OCI-M1 (cell line): ENCODE measurements at regions not wholly inside any gene's neighbourhood (a gene's known extent, or its start where the extent isn't known, plus 50 kb on each side); places are given as distances from the start of the nearest gene placed in this dataset.

Source experiments
- DNase-seq: peaks from one replicate; lab custom pipeline; 2025; lab: John Stamatoyannopoulos, UW

DNA sequence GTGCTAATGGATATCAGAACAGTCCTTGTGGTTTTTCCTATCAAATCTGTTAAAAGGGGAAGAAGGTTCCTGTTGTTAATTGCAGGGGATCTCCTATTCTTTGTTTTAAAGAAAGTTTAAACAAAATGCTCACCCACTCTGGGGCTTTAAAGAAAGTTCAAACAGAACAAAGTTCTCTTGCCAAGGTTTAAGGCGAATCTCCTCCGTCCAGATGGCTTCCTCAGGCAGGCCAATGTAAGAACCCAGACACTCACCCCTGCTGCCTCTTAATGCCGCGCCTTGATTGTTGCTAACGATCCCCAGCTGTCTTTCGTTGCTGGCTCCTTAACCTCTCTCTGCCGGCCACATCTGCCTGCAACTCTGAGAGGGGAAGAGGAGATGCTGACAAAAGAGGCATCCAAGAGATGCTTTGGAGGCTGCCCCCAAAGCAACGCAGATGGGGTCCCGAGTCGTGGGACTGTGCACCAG is 235.0 kb upstream of the PRDM1 start:
- peak; percentile 28 for DNase-seq

DNA sequence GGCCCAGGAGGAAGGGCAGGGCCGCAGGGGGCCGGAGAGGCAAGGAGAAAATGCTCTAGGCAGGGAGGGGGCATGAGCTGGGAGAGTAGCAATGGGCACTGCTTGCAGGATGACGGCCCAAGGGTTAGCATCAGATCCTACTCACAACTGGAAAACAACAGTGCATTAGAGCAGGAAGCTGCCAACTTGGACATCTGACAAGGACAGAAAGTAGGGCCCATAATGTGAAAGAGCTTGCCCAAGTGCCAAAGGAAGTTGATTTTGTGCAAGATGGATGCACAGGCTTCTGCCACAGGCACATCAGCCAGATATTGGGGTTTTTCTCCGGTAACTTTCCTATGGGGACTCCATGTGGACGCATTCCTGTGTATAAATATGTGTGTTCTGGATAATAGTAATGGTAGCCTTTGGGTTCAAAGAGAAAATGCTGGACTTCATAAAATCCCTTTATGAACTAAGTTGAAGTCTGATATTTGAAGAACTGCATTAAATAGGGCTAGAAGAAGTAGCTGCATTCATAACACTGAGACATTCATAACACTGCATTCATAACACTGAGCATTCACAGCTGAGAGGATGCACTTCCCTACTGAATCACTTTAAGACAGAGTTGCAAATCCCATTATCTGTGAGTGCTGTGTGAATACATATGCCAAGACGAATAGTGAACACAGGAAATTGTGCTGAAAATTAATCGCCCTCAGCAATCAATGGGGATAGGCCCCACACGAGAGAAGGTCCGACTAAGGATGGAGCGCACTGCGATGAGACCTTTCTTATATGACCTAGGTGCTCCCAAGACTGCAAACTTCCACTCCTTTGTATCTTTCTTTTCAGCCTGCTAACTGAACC is 235.6 kb upstream of the PRDM1 start:
- no peak for DNase-seq

DNA sequence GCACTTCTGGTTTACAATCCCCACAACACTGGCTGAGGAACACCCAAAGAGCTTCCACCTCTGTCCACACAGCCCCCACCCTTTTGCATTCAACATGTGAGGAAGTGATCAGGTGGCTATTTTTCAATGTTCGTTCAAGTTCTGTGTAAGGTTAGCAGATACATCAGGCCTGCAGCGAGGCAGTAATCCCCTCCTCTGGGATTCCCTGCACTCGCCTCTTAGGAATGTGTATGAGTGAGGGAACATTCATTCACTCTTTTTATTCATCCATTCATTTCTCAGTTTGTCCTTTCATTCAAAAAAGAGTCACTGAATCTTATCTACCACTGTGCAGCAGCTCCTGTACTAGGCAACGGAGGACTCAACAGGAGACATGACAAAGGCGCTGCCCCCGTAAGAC is 236.4 kb upstream of the PRDM1 start:
- no peak for DNase-seq

DNA sequence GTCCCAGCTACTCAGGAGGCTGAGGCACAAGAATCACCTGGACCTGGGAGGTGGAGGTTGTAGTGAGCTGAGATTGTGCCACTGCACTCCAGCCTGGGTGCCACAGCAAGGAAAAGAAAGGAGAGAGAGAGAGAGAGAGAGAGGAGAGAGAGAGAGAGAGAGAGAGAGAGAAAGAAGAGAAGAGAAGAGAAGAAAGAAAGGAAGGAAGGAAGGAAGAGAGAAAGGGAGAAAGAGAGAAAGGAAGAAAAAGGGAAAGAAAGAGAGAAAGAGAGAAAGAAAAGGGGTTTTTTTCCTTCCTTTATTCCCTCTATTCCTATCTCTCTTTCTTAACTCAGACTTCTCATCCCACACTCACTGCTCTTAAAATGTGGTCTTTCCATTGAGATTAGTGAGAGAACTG is 238.7 kb upstream of the PRDM1 start:
- DNase-seq, result no peak

DNA sequence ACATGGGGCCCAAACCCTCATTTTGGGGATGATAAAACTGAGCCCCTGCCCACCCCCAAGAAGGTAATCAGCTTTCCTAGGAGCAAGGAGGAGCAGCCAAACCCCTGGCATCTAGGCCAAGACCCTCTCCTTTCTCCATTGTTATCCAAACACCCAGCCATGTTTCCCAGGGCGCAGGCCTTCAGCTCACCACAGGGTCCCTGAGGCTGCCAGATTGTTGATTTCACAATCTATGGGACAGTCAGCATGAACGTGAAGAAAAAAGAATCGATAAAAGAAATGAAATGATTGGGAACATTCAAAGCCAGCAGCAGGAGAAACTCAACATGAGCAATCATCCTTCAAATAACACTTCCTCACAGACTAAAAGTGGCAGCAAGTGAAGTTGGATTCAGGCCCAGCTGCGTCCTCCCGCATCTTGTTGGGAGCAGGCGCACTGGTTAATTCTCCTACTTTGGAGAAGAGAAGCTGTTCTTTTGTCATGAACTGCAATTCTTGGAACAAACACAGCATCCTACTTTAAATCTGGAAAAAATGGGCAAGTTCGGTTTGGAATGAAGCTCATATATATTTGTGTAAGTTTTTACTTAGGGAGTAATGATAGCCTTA is 241.8 kb upstream of the PRDM1 start:
- DNase-seq, result no peak

DNA sequence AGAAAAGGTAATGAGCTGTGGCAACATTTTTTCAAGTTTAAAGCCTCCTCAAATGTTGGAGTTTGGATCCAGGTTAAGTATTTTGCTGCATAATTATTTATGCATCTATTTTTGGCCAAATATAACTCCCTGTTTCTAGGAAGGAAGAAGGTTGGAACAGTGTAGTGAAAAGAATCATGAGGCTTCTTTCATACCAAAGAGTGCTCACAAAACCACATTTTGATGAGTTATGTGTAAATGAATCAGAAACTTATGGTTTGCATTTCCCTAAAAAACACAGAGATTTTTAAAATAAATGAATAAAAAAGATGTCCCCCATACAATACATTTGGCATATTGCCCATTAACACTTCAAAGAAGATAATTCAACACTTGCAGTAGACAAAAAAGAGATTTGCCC is 246.9 kb upstream of the PRDM1 start:
- DNase-seq, result no peak

DNA sequence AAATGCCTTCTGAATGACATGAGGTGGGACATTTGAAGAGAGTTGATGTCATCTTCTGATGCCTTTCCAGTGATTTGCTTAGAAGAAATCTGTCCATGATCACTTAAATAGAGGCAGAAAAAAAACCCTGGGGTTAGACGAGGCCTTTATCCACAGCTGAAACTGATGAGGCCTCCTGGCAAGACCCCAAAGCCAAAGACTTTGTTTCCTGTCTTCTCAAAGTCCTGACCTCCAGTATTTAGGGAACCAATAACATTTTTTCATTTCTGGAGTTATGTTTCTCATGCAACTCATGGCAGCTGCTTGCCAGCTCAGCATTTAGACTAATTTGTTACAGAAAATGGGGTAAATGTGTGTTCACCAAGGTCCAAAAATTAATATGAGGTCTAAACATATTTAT is 248.0 kb upstream of the PRDM1 start:
- no peak for DNase-seq

DNA sequence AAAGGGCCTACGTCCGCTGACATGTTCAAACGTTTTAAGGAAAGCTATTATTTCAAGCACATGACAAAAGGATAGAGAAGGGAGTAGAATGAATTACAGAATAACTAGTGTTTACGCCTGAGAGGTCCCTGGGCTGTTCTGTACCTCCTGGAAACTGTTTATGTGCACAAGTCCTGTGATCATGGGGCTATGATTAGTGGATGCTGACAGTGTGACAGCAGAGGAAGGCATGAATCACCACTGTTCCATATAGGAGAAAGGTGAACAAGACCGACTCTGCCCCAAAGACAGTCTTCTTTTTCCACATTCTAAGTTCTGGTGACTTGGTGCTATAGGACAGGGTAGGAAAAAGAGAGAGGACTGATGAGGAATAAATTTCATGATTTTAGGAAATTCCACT is 249.2 kb upstream of the PRDM1 start:
- DNase-seq, result no peak

DNA sequence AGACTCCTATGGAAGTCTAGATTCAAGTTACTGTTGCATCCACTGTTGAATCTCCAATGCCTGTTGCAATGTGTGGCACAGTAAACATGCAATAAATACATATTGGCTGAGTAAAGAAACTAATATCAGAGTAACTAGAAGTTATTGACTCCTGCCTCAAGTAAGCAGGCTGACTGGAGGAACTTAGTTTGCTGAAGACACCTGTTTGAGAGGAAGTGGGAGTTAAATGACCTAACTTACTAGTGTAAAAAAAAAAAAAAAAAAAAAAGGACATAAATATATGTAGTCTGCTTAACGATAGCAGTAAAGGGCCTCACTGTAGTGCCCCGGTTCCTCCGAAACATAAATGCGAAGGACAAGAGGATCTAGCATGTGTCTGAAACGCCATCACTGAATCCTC is 249.8 kb upstream of the PRDM1 start:
- no peak for DNase-seq

DNA sequence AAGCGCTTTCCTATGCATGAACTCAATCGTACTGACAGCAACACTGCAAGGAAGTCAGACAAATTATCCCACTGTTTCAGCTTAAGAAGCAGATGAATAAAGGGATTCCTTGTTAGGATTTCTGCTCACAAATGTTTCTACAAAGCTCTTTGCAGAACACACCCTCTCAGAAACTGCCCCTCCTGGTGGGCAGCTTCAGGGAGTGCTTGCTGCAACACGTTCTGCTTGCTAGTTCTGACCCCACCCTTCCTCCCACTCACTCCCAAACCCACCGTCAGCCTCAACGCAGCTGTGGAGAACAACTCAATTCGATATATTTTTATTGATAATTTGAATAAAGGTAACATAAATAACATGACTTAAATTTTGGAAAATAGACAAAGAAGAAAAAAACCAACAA is 250.8 kb upstream of the PRDM1 start:
- peak; percentile 85 for DNase-seq

DNA sequence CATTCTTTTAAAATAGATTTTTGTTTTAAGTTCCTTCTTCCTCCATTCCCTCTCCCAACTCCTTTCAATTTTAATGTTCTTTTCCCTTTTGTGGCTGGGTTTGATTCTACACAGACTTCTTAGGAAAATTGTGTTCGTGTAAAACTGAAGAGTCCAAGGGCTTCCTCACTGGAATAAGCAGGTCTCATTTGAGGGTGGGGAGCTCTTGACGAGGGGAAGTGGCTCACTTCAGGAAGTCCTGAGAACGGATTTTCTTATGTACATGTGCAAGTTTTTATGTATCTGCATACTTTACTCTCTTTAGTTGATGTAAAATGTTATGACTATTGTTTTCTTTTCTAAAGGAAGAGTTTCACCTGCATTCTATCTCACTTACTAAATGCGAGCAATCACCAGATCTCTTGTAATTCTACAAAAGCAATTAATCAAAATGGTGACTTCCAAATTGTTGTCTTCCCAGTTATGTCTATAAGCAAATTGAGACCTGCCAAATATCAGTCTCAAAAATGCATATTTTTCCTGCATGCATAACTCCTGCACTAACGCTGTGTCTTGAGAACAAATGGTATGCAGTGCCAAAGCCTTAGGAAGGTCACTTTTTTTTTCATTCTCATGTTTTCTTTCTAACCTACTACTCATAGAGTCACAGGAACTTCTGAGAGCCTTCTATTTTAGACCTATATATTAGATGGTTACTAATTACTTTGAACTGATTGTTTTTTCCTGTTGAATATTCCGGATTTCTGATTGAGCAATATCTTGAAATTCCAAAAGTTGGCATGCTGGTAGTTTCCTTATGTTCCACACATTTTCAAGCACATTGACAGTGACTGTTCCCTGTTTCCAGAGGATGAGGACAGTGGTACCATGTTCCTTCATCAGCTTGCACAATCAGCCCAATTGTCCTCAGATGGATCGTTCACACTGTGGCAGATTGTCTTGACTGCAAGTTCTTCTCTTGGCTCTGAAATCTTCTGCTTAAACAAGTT is 251.9 kb upstream of the PRDM1 start:
- DNase-seq, result no peak

DNA sequence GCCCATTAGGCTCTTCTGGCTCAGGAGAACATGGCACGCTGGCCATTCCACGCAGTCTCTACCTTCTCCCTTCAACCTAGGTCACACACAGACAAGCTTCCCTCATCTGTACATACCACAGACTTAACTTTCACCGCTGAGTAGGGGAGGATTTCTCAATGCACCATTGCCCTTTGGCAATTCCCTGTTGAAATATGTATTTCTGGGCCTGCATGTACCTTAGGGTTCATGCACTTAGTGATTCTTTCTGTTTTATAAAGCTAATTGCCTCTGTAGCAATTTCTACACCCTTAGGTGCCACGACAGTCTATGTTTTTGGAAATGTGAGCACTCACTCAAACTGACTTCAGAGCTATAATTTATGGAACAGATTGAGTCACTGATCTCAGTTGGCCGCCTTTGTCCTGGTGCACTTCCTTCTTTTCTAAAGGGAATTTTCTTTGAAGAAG is 253.8 kb upstream of the PRDM1 start:
- DNase-seq, result peak; percentile 33

DNA sequence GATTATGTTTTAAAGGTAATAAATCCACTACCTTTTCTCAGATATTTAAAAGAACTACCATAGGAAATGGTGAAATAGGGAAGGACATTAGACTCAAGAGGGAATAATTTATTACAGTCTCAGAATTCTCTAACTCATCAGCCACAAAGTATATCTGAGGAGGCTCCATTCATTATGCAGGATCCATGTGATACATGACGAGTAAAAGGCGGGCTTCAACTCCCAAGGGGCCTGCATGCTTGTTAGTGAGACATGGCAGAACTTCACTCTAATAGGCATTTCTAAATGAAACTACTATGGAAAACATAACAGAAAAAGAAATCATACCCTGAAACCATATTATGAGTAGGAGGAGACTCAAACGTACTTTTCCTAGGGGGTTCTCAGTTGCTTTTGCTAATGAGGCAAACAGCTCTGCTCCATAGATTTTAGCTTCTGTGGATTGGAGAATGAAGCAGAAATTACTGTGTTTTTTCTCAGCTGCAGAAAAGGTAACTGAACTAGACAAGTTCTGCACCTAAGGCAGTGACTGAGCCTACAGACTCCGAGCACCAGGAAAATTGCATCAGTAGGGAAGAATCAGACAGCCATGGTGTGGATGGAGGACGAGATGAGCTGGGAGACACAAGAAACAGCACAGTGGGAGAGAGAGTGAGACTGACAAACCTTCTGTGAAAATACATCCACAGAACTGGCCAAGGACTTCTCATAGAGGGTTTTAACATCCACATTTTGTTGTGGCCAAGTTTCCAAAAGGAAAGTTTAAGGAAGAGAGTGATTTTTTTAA is 254.6 kb upstream of the PRDM1 start:
- no peak for DNase-seq

DNA sequence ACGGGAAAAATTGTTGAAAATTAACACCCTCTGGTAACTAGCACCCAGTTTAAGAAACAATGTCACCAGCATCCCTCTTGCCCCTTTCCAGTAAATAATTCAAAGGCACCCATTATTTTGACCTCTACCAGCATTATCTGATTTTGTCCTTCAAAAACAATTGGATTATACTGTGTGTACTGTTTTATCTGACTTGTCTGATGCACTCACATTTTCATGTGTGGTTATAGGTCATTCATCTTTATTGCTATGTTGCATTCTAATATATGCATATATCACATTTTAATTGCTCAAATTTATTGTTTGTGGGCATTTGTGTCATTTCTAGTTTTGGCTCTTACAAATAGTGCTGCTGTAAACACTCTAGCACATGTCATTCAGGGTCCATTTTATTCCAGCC is 260.9 kb upstream of the PRDM1 start:
- no peak for DNase-seq

DNA sequence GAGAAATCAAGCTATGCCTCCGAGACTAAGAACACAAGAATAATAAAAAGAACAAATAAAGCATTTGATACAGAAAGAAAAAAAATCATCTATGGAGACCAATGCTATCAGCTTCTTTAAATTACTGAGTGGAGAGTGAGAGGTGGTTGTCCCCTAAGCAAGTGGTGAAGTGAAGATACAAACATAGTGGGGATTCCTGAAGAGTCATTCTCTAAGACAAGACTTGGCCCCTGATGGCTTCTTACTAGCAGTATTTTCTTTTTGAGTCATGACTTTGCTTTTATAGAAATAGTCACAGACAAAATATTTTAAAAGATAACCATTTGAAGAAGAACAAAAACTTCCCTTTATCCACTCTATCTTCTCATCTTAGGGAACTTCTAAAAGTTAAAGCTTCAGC is 261.4 kb upstream of the PRDM1 start:
- DNase-seq, result no peak

DNA sequence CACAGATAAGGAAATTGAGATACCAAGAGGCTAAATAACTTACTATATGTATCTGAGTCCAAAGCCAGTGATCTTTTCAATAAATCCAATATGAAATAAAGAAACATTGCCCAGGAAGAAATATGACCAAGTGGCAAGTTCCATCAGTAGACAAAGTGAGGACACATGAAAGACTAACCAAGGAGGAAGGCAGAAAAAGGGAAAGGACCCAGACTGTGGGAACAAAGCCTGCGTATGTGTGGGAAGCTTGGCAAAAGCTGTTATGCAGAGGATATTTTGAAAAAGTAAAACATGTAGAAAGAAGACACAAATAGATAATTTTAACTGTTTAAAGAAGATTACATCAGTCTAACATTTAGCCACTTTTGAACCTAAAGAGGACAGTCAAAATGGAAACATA is 264.4 kb upstream of the PRDM1 start:
- DNase-seq, result no peak

DNA sequence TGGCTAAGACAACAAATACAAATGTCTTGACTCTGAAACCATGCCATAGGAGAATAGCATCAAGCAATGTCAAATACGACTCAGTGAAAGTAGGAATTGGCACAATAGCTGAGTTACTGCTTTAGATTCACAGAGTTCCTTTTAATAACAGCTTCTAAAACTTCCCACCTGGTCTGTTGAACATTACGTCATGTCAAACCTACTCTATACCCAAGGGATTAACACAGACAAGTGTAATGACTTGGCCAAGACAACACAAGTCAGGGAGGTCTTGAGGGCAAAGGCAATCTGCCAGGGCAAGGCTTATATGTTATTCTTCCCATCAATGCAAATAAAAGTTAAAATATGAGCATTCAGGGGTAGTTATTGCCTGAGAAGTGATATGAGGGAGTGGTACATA is 265.1 kb upstream of the PRDM1 start:
- no peak for DNase-seq

DNA sequence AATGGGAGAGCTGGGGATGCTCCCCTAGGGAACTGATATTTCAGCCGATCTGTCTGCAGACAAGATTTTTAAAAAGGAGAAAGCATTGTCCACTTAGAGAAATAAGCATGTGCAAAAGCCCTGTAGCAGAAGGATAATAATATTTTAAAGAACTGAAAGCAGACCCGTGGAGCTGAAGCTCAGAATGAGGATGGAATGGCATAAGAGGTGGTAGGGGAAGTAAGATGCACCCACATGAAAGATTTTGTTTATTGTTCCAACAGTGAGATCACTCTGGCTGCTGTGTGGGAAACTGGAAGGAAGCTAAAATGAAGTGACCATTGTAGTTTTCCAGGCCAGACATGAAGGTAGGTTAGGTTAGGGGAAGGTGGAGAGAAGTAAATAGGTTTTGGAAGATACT is 266.4 kb upstream of the PRDM1 start:
- no peak for DNase-seq

DNA sequence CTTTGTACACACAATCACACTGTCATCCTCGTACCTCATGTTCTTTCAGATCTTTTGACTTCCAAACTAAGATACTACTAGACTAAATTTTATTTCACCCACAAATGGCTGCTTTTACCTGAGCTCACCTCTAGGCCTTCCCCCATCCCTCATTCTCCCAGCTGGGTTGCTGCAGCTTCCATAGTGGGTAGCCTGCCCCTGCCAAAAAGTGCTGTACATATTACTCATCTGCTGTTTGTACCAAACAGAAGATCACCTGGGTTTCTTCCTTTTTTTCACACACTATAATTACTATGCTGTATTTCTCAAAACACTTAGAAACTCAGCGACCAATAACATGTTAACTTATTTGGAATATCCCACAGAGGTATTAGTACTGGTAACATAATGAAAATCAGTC is 267.6 kb upstream of the PRDM1 start:
- no peak for DNase-seq

DNA sequence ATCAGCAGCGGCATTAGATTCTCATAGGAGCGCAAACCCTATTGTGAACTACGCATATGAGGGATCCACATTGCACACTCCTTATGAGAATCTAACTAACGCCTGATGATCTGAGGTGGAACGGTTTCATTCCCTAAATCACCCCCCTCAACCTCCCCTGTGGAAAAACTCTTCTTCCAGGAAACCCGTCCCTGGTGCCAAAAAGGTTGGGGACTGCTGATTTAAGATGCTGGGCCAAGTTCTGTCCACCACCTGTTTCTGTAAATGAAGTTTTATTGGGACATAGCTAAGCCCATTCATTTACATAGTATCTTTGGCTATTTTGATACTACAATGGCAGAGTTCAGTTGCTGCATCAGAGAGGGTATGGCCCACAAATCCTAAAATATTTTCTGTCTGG is 268.2 kb upstream of the PRDM1 start:
- no peak for DNase-seq

DNA sequence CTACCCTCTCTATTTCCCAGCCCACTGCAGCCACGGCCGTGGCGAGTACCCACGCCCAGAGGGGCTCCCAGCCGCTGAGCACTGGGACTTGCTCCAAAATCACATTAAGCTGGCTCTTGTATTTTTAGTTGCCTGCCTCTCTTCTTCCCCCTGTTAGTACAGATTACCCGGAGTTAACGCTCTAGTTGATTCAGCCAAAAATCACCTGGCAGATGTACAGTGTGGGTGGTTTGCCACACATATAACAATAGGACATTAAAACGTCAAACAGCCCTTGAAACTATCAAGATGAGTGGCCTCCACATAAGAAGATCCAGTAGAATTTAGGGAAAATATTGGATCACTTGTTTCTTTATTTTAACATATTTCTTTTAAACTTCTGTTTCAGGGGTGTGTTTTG is 268.8 kb upstream of the PRDM1 start:
- DNase-seq, result no peak

DNA sequence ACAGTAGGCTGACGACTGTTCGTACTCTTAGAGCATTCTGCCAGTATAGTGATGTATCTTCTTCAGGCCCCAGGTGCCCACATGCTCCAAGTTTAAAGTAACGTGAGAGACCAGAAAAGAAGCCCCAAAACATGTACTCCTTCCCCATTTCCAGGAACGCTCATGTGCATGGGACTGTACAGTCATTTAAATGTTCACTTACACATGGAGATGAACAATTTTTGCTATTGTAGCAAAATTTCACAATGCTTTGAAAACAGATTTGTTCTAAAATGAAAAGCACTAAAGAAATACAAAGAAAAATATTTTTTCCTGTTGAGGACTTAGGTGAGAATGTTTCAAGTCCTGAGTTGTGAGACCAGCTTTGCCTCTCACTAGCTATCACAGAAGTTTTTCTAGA is 269.3 kb upstream of the PRDM1 start:
- no peak for DNase-seq
